Ishikawa (cell line): ENCODE measurements at regions not wholly inside any gene's neighbourhood (a gene's known extent, or its start where the extent isn't known, plus 50 kb on each side); places are given as distances from the start of the nearest gene placed in this dataset.

Source experiments
- EP300 ChIP-seq: IDR thresholded peaks from 2 replicates; pipeline ENCODE4 v1.6.1; 2012; ENCODE audit warnings: borderline replicate concordance
- FOXM1 ChIP-seq: IDR thresholded peaks from 2 replicates; pipeline ENCODE4 v1.6.1; 2012; ENCODE audit warnings: low read depth, borderline replicate concordance
- TAF1 ChIP-seq: IDR thresholded peaks from 2 replicates; pipeline ENCODE4 v1.6.1; 2012; ENCODE audit warnings: low read depth, mild to moderate bottlenecking
- TCF12 ChIP-seq: IDR thresholded peaks from 2 replicates; pipeline ENCODE4 v1.6.1; 2012; ENCODE audit warnings: low read depth
- YY1 ChIP-seq: IDR thresholded peaks from 2 replicates; pipeline ENCODE4 v1.6.1; 2012; ENCODE audit warnings: low read depth

DNA sequence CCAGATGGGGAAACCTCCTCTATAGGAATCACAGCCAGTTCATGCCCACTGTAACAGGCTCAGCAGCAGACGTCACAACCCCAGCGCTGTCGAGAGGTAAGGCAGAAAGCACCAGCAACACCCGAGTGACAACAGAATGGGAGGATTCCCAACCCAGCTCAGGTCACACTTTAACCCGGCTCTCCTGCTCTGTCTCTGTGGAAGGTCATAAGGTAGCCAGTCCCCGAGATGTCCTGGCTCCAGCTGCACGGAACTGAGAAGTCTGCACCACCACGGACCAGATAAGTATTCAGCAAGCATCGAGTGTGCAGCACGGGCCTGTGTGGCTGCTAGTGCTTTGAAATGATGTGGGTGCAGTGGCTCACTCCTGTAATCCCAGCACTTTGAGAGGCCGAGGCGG is 236.7 kb upstream of the TCERG1L start:
- TF ChIP-seq YY1 = no peak
- no peak for TF ChIP-seq FOXM1
- no peak for TF ChIP-seq EP300
- no peak for TF ChIP-seq TCF12
- no peak for TF ChIP-seq TAF1
